ENCODE measurements at regions not wholly inside any gene's neighbourhood (a gene's known extent, or its start where the extent isn't known, plus 50 kb on each side); places are given as distances from the start of the nearest gene placed in this dataset.
"Not testable (repeated sequence)": the region's sequence is repeated elsewhere in the genome, so short reads cannot be mapped to it uniquely, and the experiment has no call there.

DNA sequence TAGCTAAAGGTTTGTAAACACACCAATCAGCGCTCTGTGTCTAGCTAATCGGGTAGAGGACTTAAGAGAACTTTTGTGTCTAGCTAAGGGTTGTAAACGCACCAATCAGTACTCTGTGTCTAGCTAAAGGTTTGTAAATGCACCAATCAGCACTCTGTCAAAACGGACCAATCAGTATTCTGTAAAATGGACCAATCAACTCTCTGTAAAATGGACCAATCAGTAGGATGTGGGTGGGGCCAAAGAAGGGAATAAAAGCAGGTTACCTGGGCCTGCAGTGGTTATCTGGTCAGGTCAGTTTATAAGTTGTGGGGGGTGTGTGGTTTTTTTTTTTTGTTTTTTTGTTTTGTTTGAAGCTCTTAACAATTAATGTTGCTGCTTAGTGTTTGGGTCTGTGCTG, 152.4 kb downstream of the SLC35B3 start:
- WGBS (ENCODE audit: insufficient coverage, insufficient replicate concordance, low lambda C conversion rate, missing lambda C conversion rate) = 56% methylated on average over 4 of the region's 4 CpGs
- CTCF ChIA-PET; SMC1A ChIA-PET (ENCODE audit: uncharacterized antibody, unreplicated experiment); H3K36me3 ChIP-seq (ENCODE audit: control insufficient read depth in 2 of 2, insufficient read depth in 2 of 2, low read length in 1 of 2); H3K9me3 ChIP-seq (replicated peaks; ENCODE audit: control insufficient read depth, insufficient read depth, low read length); H3K27ac ChIP-seq (ENCODE audit: control insufficient read depth, insufficient read depth); FAIRE-seq; intact Hi-C loops (cut with micrococcal nuclease; ENCODE audit: unreplicated experiment); DNase-seq (ENCODE audit: low read depth, low spot score); H3K27me3 ChIP-seq (replicated peaks in 1 of 2; ENCODE audit: control insufficient read depth in 2 of 2, insufficient read depth in 2 of 2, low read length in 1 of 2); H2AFZ ChIP-seq (ENCODE audit: control insufficient read depth, low read depth, low read length); H3K79me2 ChIP-seq (ENCODE audit: control insufficient read depth, insufficient read depth, low read length); ATAC-seq; H3K9ac ChIP-seq (ENCODE audit: control insufficient read depth, insufficient read depth, low read length); H3K4me1 ChIP-seq (ENCODE audit: control insufficient read depth, insufficient read depth, low read length); in situ Hi-C loops (cut with MboI); H4K20me1 ChIP-seq (ENCODE audit: control insufficient read depth, insufficient read depth); H3K4me3 ChIP-seq; H3K4me2 ChIP-seq (ENCODE audit: control insufficient read depth, insufficient read depth); BruUV-seq (replicated peaks); RAD21 ChIA-PET (ENCODE audit: unreplicated experiment): not testable (repeated sequence)
- TF ChIP-seq NFYB (IDR thresholded peaks at IDR 0.05; ENCODE audit: insufficient read depth, low read depth, low read length) = 0 out of 2 replicates have a peak, but pooled peaks have one; percentile 49
- POLR2A ChIA-PET = interaction anchor here (0.6 kb wide), 1 partner anchor 28 kb away, joined by 3 read pairs; no protein-coding TSS in a partner anchor

GRCh38 chr6:8282380-8282779, 153.0 kb downstream of the SLC35B3 start:
- POLR2A ChIA-PET = no interaction called here
- CTCF ChIA-PET = no interaction called here
- no peak for TF ChIP-seq IRF3 (IDR thresholded peaks at IDR 0.05)
- TF ChIP-seq CREB1 (IDR thresholded peaks at IDR 0.05; ENCODE audit: low read depth) = no peak
- no peak for TF ChIP-seq SUPT20H (IDR thresholded peaks at IDR 0.05; ENCODE audit: borderline replicate concordance, control insufficient read depth, low read depth, low read length)
- TF ChIP-seq NR2C1 (IDR thresholded peaks at IDR 0.05) = no peak
- TF ChIP-seq TBL1XR1 (IDR thresholded peaks at IDR 0.05; ENCODE audit: low read depth, low read length) = no peak
- TF ChIP-seq TCF7 (IDR thresholded peaks at IDR 0.05; ENCODE audit: borderline replicate concordance) = no peak
- no peak for TF ChIP-seq TCF3 (IDR thresholded peaks at IDR 0.05; ENCODE audit: borderline replicate concordance, insufficient read depth, low read depth, low read length)
- no peak for TF ChIP-seq ZBED1 (IDR thresholded peaks at IDR 0.05; ENCODE audit: borderline replicate concordance)
- H3K9me3 ChIP-seq (replicated peaks; ENCODE audit: control insufficient read depth, insufficient read depth, low read length) = no peaks in the 10 kb centered on the region; the same call in 2 of the 3 replicates
- RAD21 ChIA-PET (ENCODE audit: unreplicated experiment) = no interaction called here
- no peak overlapping the region for H3K4me2 ChIP-seq (ENCODE audit: control insufficient read depth, insufficient read depth)
- no peak overlapping the region for H2AFZ ChIP-seq (ENCODE audit: control insufficient read depth, low read depth, low read length)
- 82% methylated on average over 31 of the region's 39 CpGs for WGBS (ENCODE audit: insufficient coverage, insufficient replicate concordance, low lambda C conversion rate, missing lambda C conversion rate)
- H3K27me3 ChIP-seq (replicated peaks in 1 of 2; ENCODE audit: control insufficient read depth in 2 of 2, insufficient read depth in 2 of 2, low read length in 1 of 2) = no peaks in the 10 kb centered on the region
- H3K27ac ChIP-seq (ENCODE audit: control insufficient read depth, insufficient read depth) = no peak overlapping the region
- in situ Hi-C loops (cut with MboI) (no loop called here), intact Hi-C loops (cut with micrococcal nuclease; ENCODE audit: unreplicated experiment) (no loop called here)
- ATAC-seq (no peak), DNase-seq (ENCODE audit: low read depth, low spot score) (no peak), FAIRE-seq (no peak)
- SMC1A ChIA-PET (ENCODE audit: uncharacterized antibody, unreplicated experiment) = no interaction called here
- H3K4me3 ChIP-seq = no peak overlapping the region
- H4K20me1 ChIP-seq (ENCODE audit: control insufficient read depth, insufficient read depth) = no peaks in the 10 kb centered on the region
- no TSS peak for BruUV-seq (replicated peaks)
- H3K79me2 ChIP-seq (ENCODE audit: control insufficient read depth, insufficient read depth, low read length) = no peaks in the 10 kb centered on the region
- H3K4me1 ChIP-seq (ENCODE audit: control insufficient read depth, insufficient read depth, low read length) = no peaks in the 10 kb centered on the region
- no peak overlapping the region for H3K9ac ChIP-seq (ENCODE audit: control insufficient read depth, insufficient read depth, low read length)
- no peaks in the 10 kb centered on the region for H3K36me3 ChIP-seq (ENCODE audit: control insufficient read depth in 2 of 2, insufficient read depth in 2 of 2, low read length in 1 of 2)
